Left ventricle myocardium inferior (tissue), 1 donor: ENCODE measurements at regions not wholly inside any gene's neighbourhood (a gene's known extent, or its start where the extent isn't known, plus 50 kb on each side); places are given as distances from the start of the nearest gene placed in this dataset.

Experiments
- DNase-seq: peaks from one replicate; pipeline ENCODE4 v3.0.0-alpha.2; 2020
- H3K27ac ChIP-seq: fragments of 200-600 bp; replicated peaks from 2 replicates; pipeline ENCODE4 v1.8.0; 2021
- H3K27me3 ChIP-seq: fragments of 200-600 bp; 2 replicates; pipeline ENCODE4 v1.8.0; 2021; ENCODE audit warnings: low read depth
- H3K36me3 ChIP-seq: fragments of 200-600 bp; 2 replicates; pipeline ENCODE4 v1.8.0; 2021
- H3K4me1 ChIP-seq: fragments of 200-600 bp; 2 replicates; pipeline ENCODE4 v1.8.0; 2021
- H3K4me3 ChIP-seq: fragments of 200-600 bp; 2 replicates; pipeline ENCODE4 v1.8.0; 2021; ENCODE audit warnings: mild to moderate bottlenecking, moderate library complexity
- H3K9me3 ChIP-seq: fragments of 200-600 bp; replicated peaks from 2 replicates; pipeline ENCODE4 v1.8.0; 2021
- CTCF ChIP-seq: fragments of 200-600 bp; IDR thresholded peaks from 2 replicates; pipeline ENCODE4 v1.8.0; 2021; ENCODE audit warnings: antibody characterized with exemption, mild to moderate bottlenecking, borderline replicate concordance
- intact Hi-C: fragments of 100-400 bp; cut with micrococcal nuclease; formaldehyde crosslinking; loops from one replicate; pipeline ENCODE4 v1.11.0; 2022
- donor health status: DM: no; HTN: yes; CAD: no; lungs with severe emphysema.

- H3K4me1 ChIP-seq, result peaks cover 40% of the 10 kb centered on the region
- H3K27ac ChIP-seq, result no peak overlapping the region
- TF ChIP-seq CTCF, result no peak
- no peaks in the 10 kb centered on the region for H3K9me3 ChIP-seq
- no peak overlapping the region for H3K4me3 ChIP-seq
- H3K27me3 ChIP-seq, result peaks cover 19% of the 10 kb centered on the region
- DNase-seq, result no peak
- intact Hi-C loops, result no loop called here
- no peaks in the 10 kb centered on the region for H3K36me3 ChIP-seq
These were observed 59.0 kb downstream of the NDUFS5 start for GRCh38 chr1:39085174-39085573.

GRCh38 chr1:39086386-39086785 lies 60.2 kb downstream of the NDUFS5 start:
- peak overlapping the region; percentile 54 for H3K27ac ChIP-seq
- H3K27me3 ChIP-seq, result peaks cover 12% of the 10 kb centered on the region
- intact Hi-C loops, result no loop called here
- H3K4me3 ChIP-seq, result no peak overlapping the region
- H3K4me1 ChIP-seq, result peaks cover 43% of the 10 kb centered on the region
- DNase-seq, result no peak
- no peak for TF ChIP-seq CTCF
- no peaks in the 10 kb centered on the region for H3K36me3 ChIP-seq
- H3K9me3 ChIP-seq, result no peaks in the 10 kb centered on the region

GRCh38 chr1:39086865-39087409 lies 60.8 kb downstream of the NDUFS5 start:
- peak overlapping the region; percentile 54 for H3K27ac ChIP-seq
- peaks cover 38% of the 10 kb centered on the region for H3K4me1 ChIP-seq
- no peaks in the 10 kb centered on the region for H3K9me3 ChIP-seq
- no peak overlapping the region for H3K4me3 ChIP-seq
- H3K27me3 ChIP-seq, result peaks cover 8% of the 10 kb centered on the region
- DNase-seq, result no peak
- intact Hi-C loops, result no loop called here
- H3K36me3 ChIP-seq, result no peaks in the 10 kb centered on the region
- no peak for TF ChIP-seq CTCF

GRCh38 chr1:39087435-39087834 lies 61.3 kb downstream of the NDUFS5 start:
- Histone ChIP-seq H3K9me3 (no peaks in the 10 kb centered on the region), H3K36me3 (no peaks in the 10 kb centered on the region), H3K4me3 (no peak overlapping the region), H3K4me1 (peaks cover 33% of the 10 kb centered on the region), H3K27ac (peak overlapping the region; percentile 54), H3K27me3 (peaks cover 3% of the 10 kb centered on the region)
- TF ChIP-seq CTCF, result no peak
- intact Hi-C loops, result no loop called here
- no peak for DNase-seq

GRCh38 chr1:39088658-39089057 lies 62.5 kb downstream of the NDUFS5 start:
- Histone ChIP-seq H3K27ac (no peak overlapping the region), H3K27me3 (no peaks in the 10 kb centered on the region), H3K4me1 (peaks cover 30% of the 10 kb centered on the region), H3K36me3 (no peaks in the 10 kb centered on the region), H3K4me3 (no peak overlapping the region), H3K9me3 (no peaks in the 10 kb centered on the region)
- intact Hi-C loops, result no loop called here
- TF ChIP-seq CTCF, result no peak
- no peak for DNase-seq
